NCI-H2171 (cell line): ENCODE measurements at regions not wholly inside any gene's neighbourhood (a gene's known extent, or its start where the extent isn't known, plus 50 kb on each side); places are given as distances from the start of the nearest gene placed in this dataset.
"Not testable (repeated sequence)": the region's sequence is repeated elsewhere in the genome, so short reads cannot be mapped to it uniquely, and the experiment has no call there.

Experiments
- DNase-seq: peaks from one replicate; lab custom pipeline; 2025; lab: John Stamatoyannopoulos, UW

GRCh38 chr3:87101861-87102625 lies 111.1 kb upstream of the VGLL3 start:
- DNase-seq, result no peak

GRCh38 chr3:87097733-87098132 lies 106.8 kb upstream of the VGLL3 start:
- not testable (repeated sequence) for DNase-seq

GRCh38 chr3:87090631-87091030 lies 99.7 kb upstream of the VGLL3 start:
- DNase-seq, result no peak

GRCh38 chr3:87088993-87089841 lies 98.3 kb upstream of the VGLL3 start:
- DNase-seq, result no peak

DNA sequence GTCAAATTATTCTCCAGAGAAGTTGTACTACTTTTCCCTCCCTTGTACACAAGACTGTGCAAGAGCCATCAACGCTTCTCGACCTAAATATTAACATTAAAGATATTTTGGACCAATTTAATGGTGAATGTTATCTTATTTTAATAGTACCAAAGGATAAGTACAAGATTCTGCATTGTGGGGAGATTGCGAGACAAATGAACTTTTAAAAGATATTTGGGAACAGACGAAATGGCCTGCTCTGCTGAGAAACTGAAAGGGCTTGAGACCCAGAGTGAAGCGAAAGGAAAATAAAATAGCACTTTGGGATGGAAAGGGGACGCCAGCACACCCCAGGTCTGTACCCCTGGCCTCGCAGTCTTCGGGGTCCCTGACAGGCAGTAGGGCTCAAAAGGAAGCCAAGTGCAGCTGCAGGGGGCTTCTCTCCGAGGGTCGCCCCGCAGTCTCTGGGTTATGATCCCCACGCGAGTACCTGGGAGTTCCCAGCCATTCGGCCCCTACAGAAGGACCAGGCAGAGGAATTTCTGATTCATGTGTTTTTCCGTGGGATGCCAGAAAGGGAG lies 97.6 kb upstream of the VGLL3 start:
- DNase-seq, result no peak

DNA sequence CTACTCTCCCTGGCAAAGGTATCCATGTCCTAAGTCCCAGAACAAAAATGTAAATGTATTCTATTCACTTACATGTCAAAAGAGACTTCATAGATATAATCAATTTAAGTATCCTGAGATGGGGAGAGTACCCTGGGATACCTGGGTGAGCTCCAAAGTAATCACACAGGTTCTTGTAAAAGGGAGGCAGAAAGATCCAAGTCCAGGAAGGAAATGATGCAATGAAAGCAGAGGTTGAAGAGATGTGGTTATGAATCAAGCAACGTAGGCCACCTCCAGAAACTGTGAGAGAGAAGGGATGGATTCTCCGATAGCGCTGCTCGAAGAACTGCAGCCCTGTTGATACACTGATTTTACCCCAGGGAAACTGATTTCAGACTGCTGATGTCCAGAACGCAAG lies 93.9 kb upstream of the VGLL3 start:
- DNase-seq, result no peak

- no peak for DNase-seq
These were observed 92.0 kb upstream of the VGLL3 start for GRCh38 chr3:87082796-87083440.

DNA sequence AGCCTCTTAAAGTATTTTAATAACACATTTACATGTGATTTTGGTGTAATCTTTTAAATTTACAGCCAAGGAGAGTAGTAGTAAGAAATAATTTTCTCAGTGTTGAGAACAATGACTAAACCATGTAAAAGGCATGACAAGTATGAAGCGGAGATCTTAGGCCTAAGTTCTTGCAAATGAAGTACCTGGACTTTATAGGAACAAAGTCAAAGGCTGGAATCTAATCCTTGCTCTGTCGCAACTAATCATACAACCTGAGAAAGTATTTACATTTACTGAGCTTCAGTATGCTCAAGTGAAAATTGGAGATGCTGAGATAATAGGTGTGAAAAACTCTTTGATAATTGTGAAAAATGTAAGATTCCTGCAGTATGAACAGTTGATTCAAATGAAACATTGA lies 86.4 kb upstream of the VGLL3 start:
- DNase-seq, result no peak

DNA sequence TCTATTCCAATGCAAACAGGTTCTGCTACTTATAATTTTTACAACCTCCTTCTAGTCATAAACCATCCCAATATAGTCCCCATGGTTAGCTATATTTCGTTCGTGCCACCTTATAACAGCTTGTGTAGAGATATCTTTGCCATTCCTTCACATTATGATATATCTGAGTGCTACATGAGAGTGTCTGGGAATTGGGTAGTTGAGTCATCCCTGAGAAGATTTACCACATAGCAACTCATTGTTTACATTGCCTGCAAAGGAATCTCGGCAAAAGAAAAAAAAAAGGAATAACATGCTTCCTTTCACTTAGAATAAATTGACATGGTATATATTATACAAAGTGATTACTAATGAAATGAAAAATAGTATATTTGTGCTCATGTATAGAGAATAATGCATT lies 86.0 kb upstream of the VGLL3 start:
- no peak for DNase-seq

DNA sequence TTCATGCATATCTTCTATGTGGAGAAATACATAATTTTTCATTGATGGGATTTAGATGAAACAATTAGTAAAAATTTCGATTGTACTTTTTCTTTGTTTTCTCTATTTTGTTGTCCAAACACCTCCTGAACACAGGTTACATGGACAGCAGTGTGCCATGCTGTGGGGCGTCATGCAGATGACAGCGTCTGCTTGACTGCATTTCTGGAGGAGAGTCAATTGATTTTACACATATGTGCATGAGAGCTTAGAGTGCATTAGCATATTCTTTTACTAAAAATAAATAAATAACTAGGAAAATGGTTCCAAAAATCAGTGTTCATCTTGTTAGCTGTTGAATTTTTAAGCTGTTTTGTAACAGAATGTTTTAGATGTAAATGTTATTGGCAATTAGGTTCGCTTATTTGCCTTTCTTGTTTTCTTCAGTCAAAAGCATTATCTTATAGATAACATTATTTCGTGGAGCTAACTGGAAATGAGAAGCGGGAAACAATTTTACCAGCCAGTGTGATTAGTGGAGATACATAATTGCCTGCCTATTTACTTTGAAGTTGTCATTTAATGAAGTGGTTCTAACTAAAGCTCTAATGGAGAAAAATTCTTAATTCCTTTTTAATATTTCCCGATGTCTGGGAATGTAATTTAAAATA lies 82.7 kb upstream of the VGLL3 start:
- DNase-seq, result no peak

DNA sequence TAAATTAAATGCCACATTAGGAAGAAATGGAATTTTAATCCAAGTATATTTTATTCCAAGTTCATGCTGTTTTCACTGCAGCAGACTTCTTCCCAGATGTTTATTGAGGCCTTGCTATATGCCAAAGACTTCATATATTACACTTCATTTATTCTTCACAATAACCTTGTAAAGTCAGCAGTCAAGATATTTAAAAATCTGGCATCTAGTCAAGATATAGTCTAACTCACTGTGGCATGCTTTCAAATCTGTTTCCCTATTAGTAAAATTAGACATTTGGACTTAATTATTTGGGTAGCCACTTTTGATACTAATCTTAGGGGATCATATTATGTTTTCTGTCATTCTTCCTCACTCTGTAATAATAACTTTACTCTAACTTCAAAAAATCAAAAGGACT lies 81.5 kb upstream of the VGLL3 start:
- DNase-seq, result no peak

GRCh38 chr3:87069971-87070370 lies 79.0 kb upstream of the VGLL3 start:
- DNase-seq, result no peak

DNA sequence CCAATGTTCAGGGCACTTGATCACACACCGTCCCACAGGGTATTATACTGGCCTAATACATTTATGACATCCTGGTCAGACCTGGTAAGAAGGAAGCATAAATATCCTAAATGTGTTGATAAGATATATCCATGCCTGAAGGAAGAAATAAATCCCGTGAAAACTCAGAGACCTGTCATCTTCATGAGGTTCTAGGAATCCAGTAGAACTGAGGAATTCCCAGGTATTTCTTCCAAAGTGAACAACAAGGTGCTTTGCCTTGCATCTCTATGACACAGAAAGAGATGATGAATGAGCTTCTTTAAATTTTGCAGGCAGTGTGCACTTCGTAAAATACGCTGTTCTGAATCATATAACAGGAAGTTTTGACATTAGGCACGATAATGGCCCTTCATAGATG lies 78.1 kb upstream of the VGLL3 start:
- no peak for DNase-seq

- no peak for DNase-seq
These were observed 71.7 kb upstream of the VGLL3 start for GRCh38 chr3:87062685-87063084.

DNA sequence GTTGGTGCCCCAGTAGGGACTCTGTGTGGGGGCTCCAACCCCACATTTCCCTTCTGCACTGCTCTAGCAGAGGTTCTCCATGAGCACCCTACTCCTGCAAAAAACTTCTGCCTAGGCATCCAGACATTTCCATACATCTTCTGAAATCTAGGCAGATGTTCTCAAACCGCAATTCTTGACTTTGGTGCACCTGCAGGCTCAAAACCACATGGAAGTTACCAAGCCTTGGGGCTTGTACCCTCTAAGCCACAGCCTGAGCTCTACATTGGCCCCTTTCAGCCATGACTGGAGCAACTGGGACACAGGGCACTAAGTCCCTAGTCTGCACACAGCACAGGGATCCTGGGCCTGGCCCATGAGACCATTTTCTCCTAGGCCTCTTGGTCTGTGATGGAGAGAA lies 66.5 kb upstream of the VGLL3 start:
- DNase-seq, result no peak

DNA sequence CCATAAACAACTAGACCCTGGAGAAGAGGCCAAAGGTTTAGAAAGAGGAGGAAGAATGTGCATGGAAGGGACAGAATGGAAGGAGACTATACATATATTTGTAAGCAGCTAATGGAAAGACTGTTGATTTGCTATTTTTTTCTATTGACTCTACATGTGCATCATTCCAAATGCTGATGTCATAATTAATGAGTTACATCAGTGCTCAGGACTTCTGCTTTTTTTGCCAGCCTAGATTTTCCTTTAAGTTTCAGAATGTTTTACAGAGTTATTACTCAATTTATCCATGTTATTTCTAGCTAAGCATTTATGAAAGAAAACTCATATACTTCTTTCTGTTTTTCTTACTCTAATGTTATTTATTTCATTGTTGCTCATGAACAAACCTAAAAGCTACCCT lies 62.6 kb upstream of the VGLL3 start:
- DNase-seq, result no peak

GRCh38 chr3:87052499-87053260 lies 61.7 kb upstream of the VGLL3 start:
- DNase-seq, result no peak

DNA sequence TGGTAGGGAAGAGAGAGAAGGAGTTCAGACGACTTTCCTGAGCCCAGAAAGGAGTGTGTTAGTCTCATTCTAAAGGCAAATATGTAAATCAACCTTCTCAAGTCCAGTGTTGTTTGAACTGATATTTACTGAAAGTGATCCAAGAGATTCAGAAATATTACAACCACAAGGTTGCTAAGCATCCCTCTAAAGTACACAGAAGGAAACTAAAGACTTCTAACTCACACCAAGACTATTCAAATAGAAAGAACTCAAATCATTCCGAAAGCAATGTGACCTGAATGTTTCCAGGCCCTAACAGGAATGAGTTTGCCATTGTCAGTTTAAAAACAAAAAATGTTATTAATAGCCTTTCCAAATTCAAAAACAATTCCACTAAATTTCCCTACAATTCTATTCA lies 56.9 kb upstream of the VGLL3 start:
- no peak for DNase-seq

GRCh38 chr3:87046241-87046640 lies 55.3 kb upstream of the VGLL3 start:
- DNase-seq, result no peak

- DNase-seq, result no peak
These were observed 54.5 kb upstream of the VGLL3 start for GRCh38 chr3:87045473-87045872.

GRCh38 chr3:87044846-87045245 lies 53.9 kb upstream of the VGLL3 start:
- no peak for DNase-seq
